Liver (tissue), 8 donors: ENCODE measurements at regions not wholly inside any gene's neighbourhood (a gene's known extent, or its start where the extent isn't known, plus 50 kb on each side); places are given as distances from the start of the nearest gene placed in this dataset.

ENCODE experiments used
- DNase-seq: peaks from one replicate; pipeline ENCODE4 v3.0.0-alpha.2; 2017; ENCODE audit warnings: low spot score
- H3K27ac ChIP-seq, 2 donors: one replicate each; pipeline ENCODE4 v1.7.0; 2013; ENCODE audit warnings: inconsistent platforms in 2 of 2, low read length in 2 of 2, control low read depth in 1 of 2, low read depth in 1 of 2, mild to moderate bottlenecking in 1 of 2
- H3K27me3 ChIP-seq, 4 donors: one replicate each; pipeline versions ENCODE4 v1.6.1 to v1.7.0; 2013; ENCODE audit warnings: low read length in 3 of 4, inconsistent platforms in 1 of 4, mild to moderate bottlenecking in 1 of 4, moderate library complexity in 1 of 4; ENCODE audit not compliant: control insufficient read depth in 4 of 4, insufficient read depth in 4 of 4
- H3K36me3 ChIP-seq, 4 donors: one replicate each; pipeline versions ENCODE4 v1.6.1 to v1.7.0; 2013; ENCODE audit warnings: low read length in 3 of 4, mild to moderate bottlenecking in 3 of 4, low read depth in 1 of 4, moderate library complexity in 1 of 4; ENCODE audit not compliant: control insufficient read depth in 4 of 4, insufficient read depth in 3 of 4
- H3K4me1 ChIP-seq, 4 donors: one replicate each; pipeline versions ENCODE4 v1.6.1 to v1.7.0; 2013; ENCODE audit warnings: low read length in 3 of 4, mild to moderate bottlenecking in 3 of 4, moderate library complexity in 1 of 4; ENCODE audit not compliant: control insufficient read depth in 4 of 4, insufficient read depth in 4 of 4
- H3K4me3 ChIP-seq, 3 donors: one replicate each; pipeline versions ENCODE4 v1.6.1 to v1.7.0; 2013; ENCODE audit warnings: low read length in 3 of 3, control low read depth in 1 of 3, low read depth in 1 of 3, mild to moderate bottlenecking in 1 of 3
- H3K9ac ChIP-seq, 2 donors: one replicate each; pipeline ENCODE4 v1.7.0; 2013; ENCODE audit warnings: low read length in 2 of 2, mild to moderate bottlenecking in 2 of 2, moderate library complexity in 2 of 2, control low read depth in 1 of 2, low read depth in 1 of 2
- H3K9me3 ChIP-seq, 4 donors: one replicate each; pipeline versions ENCODE4 v1.6.1 to v1.7.0; 2013; ENCODE audit warnings: low read length in 3 of 4; ENCODE audit not compliant: control insufficient read depth in 4 of 4
- EGR1 ChIP-seq, 2 donors: IDR thresholded peaks; 2 replicates each; pipeline ENCODE4 v1.6.1; 2016 to 2018; ENCODE audit warnings: antibody characterized with exemption in 2 of 2, low read depth in 2 of 2
- FOXA1 ChIP-seq: IDR thresholded peaks from 2 replicates; pipeline ENCODE4 v1.6.1; 2016; ENCODE audit warnings: antibody characterized with exemption
- GABPA ChIP-seq, 2 donors: IDR thresholded peaks in 1 of 2; conservative IDR thresholded peaks in 1 of 2; 2 replicates each; pipeline ENCODE4 v1.6.1; 2016; ENCODE audit warnings: antibody characterized with exemption in 2 of 2, mild to moderate bottlenecking in 1 of 2, moderate library complexity in 1 of 2
- HNF4A ChIP-seq, 2 donors: conservative IDR thresholded peaks; 2 replicates each; pipeline ENCODE4 v1.6.1; 2016; ENCODE audit warnings: antibody characterized with exemption in 2 of 2, mild to moderate bottlenecking in 2 of 2
- HNF4G ChIP-seq: IDR thresholded peaks from 2 replicates; pipeline ENCODE4 v1.6.1; 2016; ENCODE audit warnings: antibody characterized with exemption
- JUND ChIP-seq, 2 donors: IDR thresholded peaks; 2 replicates each; pipeline ENCODE4 v1.6.1; 2016; ENCODE audit warnings: antibody characterized with exemption in 2 of 2
- NR2F2 ChIP-seq: IDR thresholded peaks from 2 replicates; pipeline ENCODE4 v1.6.1; 2016; ENCODE audit warnings: antibody characterized with exemption
- RAD21 ChIP-seq, 2 donors: IDR thresholded peaks; 2 replicates each; pipeline ENCODE4 v1.6.1; 2016; ENCODE audit warnings: antibody characterized with exemption in 2 of 2, mild to moderate bottlenecking in 2 of 2
- RXRA ChIP-seq, 2 donors: IDR thresholded peaks; 2 replicates each; pipeline ENCODE4 v1.6.1; 2017 to 2018; ENCODE audit warnings: antibody characterized with exemption in 2 of 2, mild to moderate bottlenecking in 1 of 2
- TAF1 ChIP-seq: conservative IDR thresholded peaks from 2 replicates; pipeline ENCODE4 v1.6.1; 2016; ENCODE audit warnings: antibody characterized with exemption, mild to moderate bottlenecking
- YY1 ChIP-seq: IDR thresholded peaks from 2 replicates; pipeline ENCODE4 v1.6.1; 2016; ENCODE audit warnings: antibody characterized with exemption, mild to moderate bottlenecking
- WGBS: extraction: QIAGEN DNeasy Blood & Tissue Kit; methylation state at CpG from one replicate; pipeline ENCODE4 v1.1.7; 2013; 5-methylcytosine and 5-hydroxymethylcytosine counted together
- TF ChIP-seq, protein P1 (sequence below): fragments of 150-350 bp; IDR thresholded peaks from 2 replicates; pipeline ENCODE4 v1.5.1; 2017; ENCODE audit warnings: improper control_type of control experiment, low read depth, low read length; ENCODE audit not compliant: missing input control
- TF ChIP-seq, protein P2 (sequence below): IDR thresholded peaks from 2 replicates; pipeline ENCODE4 v1.6.1; 2016; ENCODE audit warnings: antibody characterized with exemption, mild to moderate bottlenecking
- TF ChIP-seq, protein P3 (sequence below): IDR thresholded peaks from 2 replicates; pipeline ENCODE4 v1.6.1; 2016; ENCODE audit warnings: antibody characterized with exemption
- TF ChIP-seq, protein P4 (sequence below): IDR thresholded peaks from 2 replicates; pipeline ENCODE4 v1.6.1; 2016; ENCODE audit warnings: antibody characterized with exemption
- donor health status: healthy.
- donor health status: healthy.
- donor health status: healthy.
- donor health status: healthy.
- donor health status: healthy.

DNA sequence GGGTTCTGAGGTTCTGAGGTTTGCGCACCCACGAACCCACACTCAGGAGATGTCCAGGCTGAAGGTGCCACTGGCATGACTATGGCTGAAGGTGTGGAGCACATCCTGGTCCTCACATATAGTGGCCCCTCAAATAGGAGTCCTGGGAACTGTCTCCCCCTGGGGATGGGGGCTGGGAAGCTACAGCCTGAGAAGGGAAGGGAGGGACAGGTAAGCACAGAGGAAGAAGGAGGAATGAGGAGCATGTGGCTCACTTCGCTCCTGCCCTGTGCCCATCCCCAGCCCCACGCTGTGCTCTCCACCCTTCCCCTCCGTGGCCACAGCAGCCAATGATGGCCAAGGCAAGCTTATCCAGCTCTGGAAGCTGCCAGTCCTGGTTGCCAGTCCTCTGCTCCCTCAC, 123.9 kb upstream of the LHX1 start:
- TF ChIP-seq EGR1 (IDR thresholded peaks at IDR 0.05; ENCODE audit: low read depth in 2 of 2) (no peak), RXRA (IDR thresholded peaks at IDR 0.05) (no peak), RAD21 (IDR thresholded peaks at IDR 0.05) (no peak), TAF1 (no peak), JUND (IDR thresholded peaks at IDR 0.05) (no peak), FOXA1 (no peak), HNF4A (conservative IDR thresholded peaks at IDR 0.05) (no peak), YY1 (no peak), NR2F2 (no peak), HNF4G (no peak)
- TF ChIP-seq, protein P1, sequence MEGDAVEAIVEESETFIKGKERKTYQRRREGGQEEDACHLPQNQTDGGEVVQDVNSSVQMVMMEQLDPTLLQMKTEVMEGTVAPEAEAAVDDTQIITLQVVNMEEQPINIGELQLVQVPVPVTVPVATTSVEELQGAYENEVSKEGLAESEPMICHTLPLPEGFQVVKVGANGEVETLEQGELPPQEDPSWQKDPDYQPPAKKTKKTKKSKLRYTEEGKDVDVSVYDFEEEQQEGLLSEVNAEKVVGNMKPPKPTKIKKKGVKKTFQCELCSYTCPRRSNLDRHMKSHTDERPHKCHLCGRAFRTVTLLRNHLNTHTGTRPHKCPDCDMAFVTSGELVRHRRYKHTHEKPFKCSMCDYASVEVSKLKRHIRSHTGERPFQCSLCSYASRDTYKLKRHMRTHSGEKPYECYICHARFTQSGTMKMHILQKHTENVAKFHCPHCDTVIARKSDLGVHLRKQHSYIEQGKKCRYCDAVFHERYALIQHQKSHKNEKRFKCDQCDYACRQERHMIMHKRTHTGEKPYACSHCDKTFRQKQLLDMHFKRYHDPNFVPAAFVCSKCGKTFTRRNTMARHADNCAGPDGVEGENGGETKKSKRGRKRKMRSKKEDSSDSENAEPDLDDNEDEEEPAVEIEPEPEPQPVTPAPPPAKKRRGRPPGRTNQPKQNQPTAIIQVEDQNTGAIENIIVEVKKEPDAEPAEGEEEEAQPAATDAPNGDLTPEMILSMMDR, result no peak
- TF ChIP-seq, protein P2, sequence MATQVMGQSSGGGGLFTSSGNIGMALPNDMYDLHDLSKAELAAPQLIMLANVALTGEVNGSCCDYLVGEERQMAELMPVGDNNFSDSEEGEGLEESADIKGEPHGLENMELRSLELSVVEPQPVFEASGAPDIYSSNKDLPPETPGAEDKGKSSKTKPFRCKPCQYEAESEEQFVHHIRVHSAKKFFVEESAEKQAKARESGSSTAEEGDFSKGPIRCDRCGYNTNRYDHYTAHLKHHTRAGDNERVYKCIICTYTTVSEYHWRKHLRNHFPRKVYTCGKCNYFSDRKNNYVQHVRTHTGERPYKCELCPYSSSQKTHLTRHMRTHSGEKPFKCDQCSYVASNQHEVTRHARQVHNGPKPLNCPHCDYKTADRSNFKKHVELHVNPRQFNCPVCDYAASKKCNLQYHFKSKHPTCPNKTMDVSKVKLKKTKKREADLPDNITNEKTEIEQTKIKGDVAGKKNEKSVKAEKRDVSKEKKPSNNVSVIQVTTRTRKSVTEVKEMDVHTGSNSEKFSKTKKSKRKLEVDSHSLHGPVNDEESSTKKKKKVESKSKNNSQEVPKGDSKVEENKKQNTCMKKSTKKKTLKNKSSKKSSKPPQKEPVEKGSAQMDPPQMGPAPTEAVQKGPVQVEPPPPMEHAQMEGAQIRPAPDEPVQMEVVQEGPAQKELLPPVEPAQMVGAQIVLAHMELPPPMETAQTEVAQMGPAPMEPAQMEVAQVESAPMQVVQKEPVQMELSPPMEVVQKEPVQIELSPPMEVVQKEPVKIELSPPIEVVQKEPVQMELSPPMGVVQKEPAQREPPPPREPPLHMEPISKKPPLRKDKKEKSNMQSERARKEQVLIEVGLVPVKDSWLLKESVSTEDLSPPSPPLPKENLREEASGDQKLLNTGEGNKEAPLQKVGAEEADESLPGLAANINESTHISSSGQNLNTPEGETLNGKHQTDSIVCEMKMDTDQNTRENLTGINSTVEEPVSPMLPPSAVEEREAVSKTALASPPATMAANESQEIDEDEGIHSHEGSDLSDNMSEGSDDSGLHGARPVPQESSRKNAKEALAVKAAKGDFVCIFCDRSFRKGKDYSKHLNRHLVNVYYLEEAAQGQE, result no peak
- TF ChIP-seq, protein P3, sequence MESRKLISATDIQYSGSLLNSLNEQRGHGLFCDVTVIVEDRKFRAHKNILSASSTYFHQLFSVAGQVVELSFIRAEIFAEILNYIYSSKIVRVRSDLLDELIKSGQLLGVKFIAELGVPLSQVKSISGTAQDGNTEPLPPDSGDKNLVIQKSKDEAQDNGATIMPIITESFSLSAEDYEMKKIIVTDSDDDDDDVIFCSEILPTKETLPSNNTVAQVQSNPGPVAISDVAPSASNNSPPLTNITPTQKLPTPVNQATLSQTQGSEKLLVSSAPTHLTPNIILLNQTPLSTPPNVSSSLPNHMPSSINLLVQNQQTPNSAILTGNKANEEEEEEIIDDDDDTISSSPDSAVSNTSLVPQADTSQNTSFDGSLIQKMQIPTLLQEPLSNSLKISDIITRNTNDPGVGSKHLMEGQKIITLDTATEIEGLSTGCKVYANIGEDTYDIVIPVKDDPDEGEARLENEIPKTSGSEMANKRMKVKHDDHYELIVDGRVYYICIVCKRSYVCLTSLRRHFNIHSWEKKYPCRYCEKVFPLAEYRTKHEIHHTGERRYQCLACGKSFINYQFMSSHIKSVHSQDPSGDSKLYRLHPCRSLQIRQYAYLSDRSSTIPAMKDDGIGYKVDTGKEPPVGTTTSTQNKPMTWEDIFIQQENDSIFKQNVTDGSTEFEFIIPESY, result no peak
- Histone ChIP-seq H3K36me3 (no peaks in the 10 kb centered on the region), H3K4me3 (no peak overlapping the region), H3K9me3 (no peaks in the 10 kb centered on the region), H3K9ac (no peak overlapping the region), H3K27ac (no peak overlapping the region), H3K4me1 (peaks cover 0 to 4% (median 0%) of the 10 kb centered on the region in 4 donors), H3K27me3 (peaks cover 0 to 15% (median 10%) of the 10 kb centered on the region in 4 donors)
- DNase-seq, result no peak
- WGBS, result 62% methylated on average over 5 of the region's 5 CpGs

DNA sequence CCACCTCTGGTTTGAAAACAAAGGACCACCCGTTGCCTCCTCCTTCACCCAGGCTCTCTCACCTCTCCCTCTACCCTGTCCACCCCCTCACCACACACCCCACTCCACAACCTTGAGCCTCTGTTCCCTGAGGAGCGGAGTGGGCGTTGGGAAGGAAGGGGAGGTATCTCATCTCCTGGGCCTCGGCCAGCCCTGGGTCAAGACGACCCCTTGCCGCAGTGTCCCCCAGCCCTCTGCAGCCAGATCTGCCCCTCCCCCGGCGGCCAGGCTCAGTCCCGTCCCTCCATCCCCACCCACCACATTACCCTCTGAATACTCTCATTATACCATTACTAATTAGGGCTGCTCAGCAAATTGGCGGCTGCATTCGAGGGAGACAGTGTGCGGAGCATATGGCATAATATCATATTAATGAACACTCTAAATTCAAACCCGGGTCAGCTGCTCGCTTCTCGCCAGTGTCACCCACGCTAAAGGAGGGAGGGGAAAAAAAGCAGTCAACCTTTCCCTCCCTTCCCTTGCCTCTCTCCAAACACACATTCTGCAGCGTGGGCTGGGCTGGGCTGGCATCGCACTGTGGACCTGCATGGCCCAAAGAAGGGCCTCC, 123.2 kb upstream of the LHX1 start:
- WGBS, result 46% methylated on average over 18 of the region's 18 CpGs
- no peak for TF ChIP-seq JUND (IDR thresholded peaks at IDR 0.05)
- no peak for TF ChIP-seq HNF4A (conservative IDR thresholded peaks at IDR 0.05)
- TF ChIP-seq EGR1 (IDR thresholded peaks at IDR 0.05; ENCODE audit: low read depth in 2 of 2), result no peak
- no peak for TF ChIP-seq TAF1
- TF ChIP-seq, protein P3, result no peak
- TF ChIP-seq GABPA (IDR thresholded peaks at IDR 0.05 in 1 of 2, conservative IDR thresholded peaks at IDR 0.05 in 1 of 2), result no peak
- TF ChIP-seq, protein P1, result no peak
- no peak for TF ChIP-seq RXRA (IDR thresholded peaks at IDR 0.05)
- no peak for TF ChIP-seq YY1
- no peak for TF ChIP-seq RAD21 (IDR thresholded peaks at IDR 0.05)
- TF ChIP-seq, protein P4, sequence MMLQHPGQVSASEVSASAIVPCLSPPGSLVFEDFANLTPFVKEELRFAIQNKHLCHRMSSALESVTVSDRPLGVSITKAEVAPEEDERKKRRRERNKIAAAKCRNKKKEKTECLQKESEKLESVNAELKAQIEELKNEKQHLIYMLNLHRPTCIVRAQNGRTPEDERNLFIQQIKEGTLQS, result no peak
- Histone ChIP-seq H3K27ac (no peak overlapping the region), H3K9ac (no peak overlapping the region), H3K27me3 (peaks cover 0 to 13% (median 4%) of the 10 kb centered on the region in 4 donors), H3K4me3 (no peak overlapping the region), H3K36me3 (no peaks in the 10 kb centered on the region), H3K9me3 (no peaks in the 10 kb centered on the region), H3K4me1 (no peaks in the 10 kb centered on the region)
- no peak for DNase-seq
